DOHH2 (cell line): ENCODE measurements at regions not wholly inside any gene's neighbourhood (a gene's known extent, or its start where the extent isn't known, plus 50 kb on each side); places are given as distances from the start of the nearest gene placed in this dataset.

Experiments used
- H3F3A ChIP-seq: fragments of 200-600 bp; sonication (generic), shearing (Covaris generic); 2 replicates; pipeline ENCODE4 v1.6.0; 2016; ENCODE audit warnings: antibody characterized with exemption, mild to moderate bottlenecking; ENCODE audit not compliant: control insufficient read depth, insufficient read depth
- H3K27ac ChIP-seq: fragments of 200-600 bp; sonication (generic); 2 replicates; pipeline ENCODE4 v1.5.1; 2014; ENCODE audit warnings: low read depth, mild to moderate bottlenecking, low read length, moderate library complexity
- H3K27me3 ChIP-seq: fragments of 200-600 bp; sonication (generic); 2 replicates; pipeline ENCODE4 v1.6.1; 2014; ENCODE audit warnings: mild to moderate bottlenecking, low read length, mixed read lengths; ENCODE audit not compliant: control insufficient read depth
- H3K36me3 ChIP-seq: fragments of 200-600 bp; sonication (generic); 2 replicates; pipeline ENCODE4 v1.6.1; 2014; ENCODE audit warnings: mild to moderate bottlenecking, low read length, moderate library complexity, mixed read lengths; ENCODE audit not compliant: control insufficient read depth
- H3K4me1 ChIP-seq: fragments of 200-600 bp; sonication (generic); 2 replicates; pipeline ENCODE4 v1.6.1; 2014; ENCODE audit warnings: mild to moderate bottlenecking, low read length, mixed read lengths; ENCODE audit not compliant: control insufficient read depth
- H3K4me2 ChIP-seq: fragments of 200-600 bp; sonication (generic); 2 replicates; pipeline ENCODE4 v1.6.0; 2014; ENCODE audit warnings: mild to moderate bottlenecking, low read length, moderate library complexity
- H3K4me3 ChIP-seq: fragments of 200-600 bp; sonication (generic); 2 replicates; pipeline ENCODE4 v1.5.1; 2014; ENCODE audit warnings: mild to moderate bottlenecking, low read length, mixed read lengths
- H3K79me2 ChIP-seq: fragments of 200-600 bp; sonication (generic); 2 replicates; pipeline ENCODE4 v1.6.1; 2014; ENCODE audit warnings: mild to moderate bottlenecking, low read length, mixed read lengths; ENCODE audit not compliant: control insufficient read depth
- H3K9me2 ChIP-seq: fragments of 200-600 bp; sonication (generic); replicated peaks from 2 replicates; pipeline ENCODE4 v1.6.1; 2014; ENCODE audit warnings: mild to moderate bottlenecking, low read length, mixed read lengths; ENCODE audit not compliant: control insufficient read depth
- H3K9me3 ChIP-seq: fragments of 200-600 bp; sonication (generic); 2 replicates; pipeline ENCODE4 v1.6.1; 2014; ENCODE audit warnings: antibody characterized with exemption, low read length, mixed read lengths; ENCODE audit not compliant: control insufficient read depth, insufficient read depth
- H4K20me1 ChIP-seq: fragments of 200-600 bp; sonication (generic); 2 replicates; pipeline ENCODE4 v1.6.0; 2014; ENCODE audit warnings: low read depth, mild to moderate bottlenecking, antibody characterized with exemption, low read length, moderate library complexity; ENCODE audit not compliant: control insufficient read depth, insufficient read depth
- CTCF ChIP-seq: fragments of 200-600 bp; sonication (generic); IDR thresholded peaks from one replicate; pipeline ENCODE4 v1.5.1; 2014; ENCODE audit warnings: antibody characterized with exemption, mild to moderate bottlenecking, low read depth, low read length; ENCODE audit not compliant: poor library complexity, severe bottlenecking
- EZH2phosphoT487 ChIP-seq: fragments of 200-600 bp; sonication (generic); IDR thresholded peaks from 2 replicates; pipeline ENCODE4 v1.6.1; 2017; ENCODE audit warnings: borderline replicate concordance, mild to moderate bottlenecking, antibody characterized with exemption, low read length, moderate library complexity, mixed read lengths

DNA sequence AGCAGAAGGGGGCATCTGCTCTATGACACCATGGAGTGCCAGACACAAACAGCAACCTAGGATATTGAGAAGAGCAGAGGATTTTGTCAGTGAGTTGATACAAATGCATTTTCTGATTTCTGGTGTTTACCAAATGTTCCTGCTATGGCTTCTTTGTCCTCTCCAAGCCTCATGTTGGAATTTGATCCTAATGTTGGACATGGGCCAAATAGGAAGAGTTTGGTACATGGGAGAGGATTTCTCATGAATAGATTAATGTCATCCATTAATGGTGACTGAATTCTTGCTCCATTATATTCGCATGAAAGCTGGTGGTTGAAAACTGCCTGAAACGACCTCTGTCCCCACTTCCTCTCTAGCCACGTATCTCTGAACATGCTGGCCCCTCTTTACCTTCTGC lies 1002.2 kb upstream of the FLRT2 start:
- H3K36me3 ChIP-seq: no peaks in the 10 kb centered on the region
- H3K9me2 ChIP-seq: no peaks in the 10 kb centered on the region
- no peak overlapping the region for H3K27ac ChIP-seq
- H3K9me3 ChIP-seq: no peaks in the 10 kb centered on the region
- H3F3A ChIP-seq: no peaks in the 10 kb centered on the region
- no peak for TF ChIP-seq CTCF
- no peaks in the 10 kb centered on the region for H3K27me3 ChIP-seq
- no peak overlapping the region for H3K4me2 ChIP-seq
- H3K79me2 ChIP-seq: no peaks in the 10 kb centered on the region
- H3K4me3 ChIP-seq: no peak overlapping the region
- H3K4me1 ChIP-seq: no peaks in the 10 kb centered on the region
- no peaks in the 10 kb centered on the region for H4K20me1 ChIP-seq

- no peaks in the 10 kb centered on the region for H3K9me3 ChIP-seq
- H3K4me1 ChIP-seq: no peaks in the 10 kb centered on the region
- TF ChIP-seq CTCF (no peak), EZH2phosphoT487 (no peak)
- H3K4me2 ChIP-seq: no peak overlapping the region
- H3K79me2 ChIP-seq: no peaks in the 10 kb centered on the region
- no peak overlapping the region for H3K4me3 ChIP-seq
- H4K20me1 ChIP-seq: no peaks in the 10 kb centered on the region
- H3K27me3 ChIP-seq: no peaks in the 10 kb centered on the region
- H3K27ac ChIP-seq: no peak overlapping the region
- H3F3A ChIP-seq: no peaks in the 10 kb centered on the region
- H3K9me2 ChIP-seq: no peaks in the 10 kb centered on the region
- H3K36me3 ChIP-seq: no peaks in the 10 kb centered on the region
These were observed 997.9 kb upstream of the FLRT2 start for GRCh38 chr14:84532016-84532415.

GRCh38 chr14:84533181-84533725 lies 996.7 kb upstream of the FLRT2 start:
- Histone ChIP-seq H3K36me3 (no peaks in the 10 kb centered on the region), H3K79me2 (no peaks in the 10 kb centered on the region), H3K9me2 (no peaks in the 10 kb centered on the region), H3K27ac (no peak overlapping the region), H3K4me3 (no peak overlapping the region), H3K4me2 (no peak overlapping the region), H3K9me3 (no peaks in the 10 kb centered on the region), H4K20me1 (no peaks in the 10 kb centered on the region), H3F3A (no peaks in the 10 kb centered on the region), H3K4me1 (no peaks in the 10 kb centered on the region), H3K27me3 (no peaks in the 10 kb centered on the region)
- TF ChIP-seq EZH2phosphoT487: no peak
- TF ChIP-seq CTCF: no peak

- no peaks in the 10 kb centered on the region for H3K9me3 ChIP-seq
- H4K20me1 ChIP-seq: no peaks in the 10 kb centered on the region
- no peaks in the 10 kb centered on the region for H3K4me1 ChIP-seq
- no peaks in the 10 kb centered on the region for H3K36me3 ChIP-seq
- no peaks in the 10 kb centered on the region for H3F3A ChIP-seq
- H3K27me3 ChIP-seq: no peaks in the 10 kb centered on the region
- no peak overlapping the region for H3K27ac ChIP-seq
- no peak overlapping the region for H3K4me3 ChIP-seq
- H3K4me2 ChIP-seq: no peak overlapping the region
- H3K79me2 ChIP-seq: no peaks in the 10 kb centered on the region
- no peaks in the 10 kb centered on the region for H3K9me2 ChIP-seq
- TF ChIP-seq CTCF: no peak
- TF ChIP-seq EZH2phosphoT487: no peak
These were observed 996.2 kb upstream of the FLRT2 start for GRCh38 chr14:84533791-84534190.
